HCT116 (cell line): ENCODE measurements at regions not wholly inside any gene's neighbourhood (a gene's known extent, or its start where the extent isn't known, plus 50 kb on each side); places are given as distances from the start of the nearest gene placed in this dataset.

ENCODE experiments used
- ATAC-seq: fragments of 200-7000 bp; cut with Tn5 transposase; 2 replicates; pipeline ENCODE4 v1.9.1; 2020; ENCODE audit warnings: mild to moderate bottlenecking, moderate library complexity
- BruUV-seq: library from RNA; stranded (reverse); fragments of 400-500 nt; replicated peaks from 2 replicates; lab custom pipeline; 2021; lab: Mats Ljungman, UMichigan
- CTCF ChIA-PET: fragments of 300-600 bp; sonication (Branson Sonifier 250); formaldehyde crosslinking; loops from one replicate; lab custom pipeline; 2021; ENCODE audit warnings: antibody characterized with exemption; lab: Charles Lee
- POLR2A ChIA-PET: fragments of 300-600, 350-600 bp; sonication (Branson Sonifier 250); formaldehyde crosslinking; loops from one replicate; lab custom pipeline; 2021; ENCODE audit warnings: antibody characterized with exemption; lab: Charles Lee
- RAD21 ChIA-PET, 2 experiments: fragments of 300-600 bp; sonication (Branson Sonifier 250); formaldehyde crosslinking; loops; one replicate each; lab custom pipeline; 2023; ENCODE audit warnings: low total read pairs in 2 of 2; ENCODE audit not compliant: uncharacterized antibody in 2 of 2, unreplicated experiment in 2 of 2, low non-redundant PET in 1 of 2; lab: Charles Lee
- DNase-seq: peaks from one replicate; pipeline ENCODE4 v3.0.0-alpha.2; 2010; ENCODE audit warnings: low read depth, low spot score
- H2AFZ ChIP-seq: fragments of 200-600 bp; shearing (Covaris generic), sonication (generic); 2 replicates; pipeline ENCODE4 v1.6.1; 2017; ENCODE audit warnings: low read depth, mixed run types, mixed read lengths, antibody characterized with exemption, low read length; ENCODE audit not compliant: poor library complexity, severe bottlenecking
- H3K27ac ChIP-seq: 2 replicates; pipeline ENCODE4 v1.5.1; 2012; ENCODE audit warnings: low read depth, low read length
- H3K27me3 ChIP-seq: fragments of 200-600 bp; sonication (generic); 2 replicates; pipeline ENCODE4 v1.6.1; 2016; ENCODE audit warnings: mixed run types, low read length, mixed read lengths; ENCODE audit not compliant: insufficient read depth
- H3K36me3 ChIP-seq, 2 experiments: fragments of 200-500 bp in 1 of 2; fragments of 200-600 bp in 1 of 2; sonication (Bioruptor generic) in 1 of 2; sonication (generic) in 1 of 2; 2 replicates each; pipeline versions ENCODE4 v1.5.1 to v1.6.1; 2014 to 2016; ENCODE audit warnings: low read length in 2 of 2, inconsistent platforms in 1 of 2, mixed read lengths in 1 of 2, mixed run types in 1 of 2; ENCODE audit not compliant: insufficient read depth in 2 of 2, control insufficient read depth in 1 of 2
- H3K4me1 ChIP-seq, 2 experiments: fragments of 200-600 bp in 1 of 2; sonication (generic) in 1 of 2; 2 replicates each; pipeline versions ENCODE4 v1.5.1 to v1.6.1; 2012 to 2017; ENCODE audit warnings: low read length in 2 of 2, inconsistent platforms in 1 of 2, mild to moderate bottlenecking in 1 of 2, mixed read lengths in 1 of 2, mixed run types in 1 of 2, moderate library complexity in 1 of 2; ENCODE audit not compliant: insufficient read depth in 2 of 2, control insufficient read depth in 1 of 2
- H3K4me2 ChIP-seq: fragments of 200-600 bp; sonication (generic); 2 replicates; pipeline ENCODE4 v1.6.1; 2017; ENCODE audit warnings: mixed run types, low read length, mixed read lengths
- H3K4me3 ChIP-seq, 2 experiments: fragments of 200-600 bp in 1 of 2; sonication (generic) in 1 of 2; replicated peaks in 1 of 2; 2 replicates each; pipeline ENCODE4 v1.5.1; 2011 to 2016; ENCODE audit warnings: low read length in 2 of 2, control low read depth in 1 of 2, low read depth in 1 of 2, mild to moderate bottlenecking in 1 of 2, mixed read lengths in 1 of 2, mixed run types in 1 of 2
- H3K79me2 ChIP-seq: fragments of 200-600 bp; sonication (generic); 2 replicates; pipeline ENCODE4 v1.6.1; 2017; ENCODE audit warnings: mild to moderate bottlenecking, mixed run types, low read length, moderate library complexity, mixed read lengths; ENCODE audit not compliant: insufficient read depth
- H3K9ac ChIP-seq: fragments of 200-600 bp; sonication (generic); 2 replicates; pipeline ENCODE4 v1.6.1; 2016; ENCODE audit warnings: low read length, mixed read lengths
- H3K9me2 ChIP-seq: fragments of 200-600 bp; sonication (generic), shearing (Covaris generic); 2 replicates; pipeline ENCODE4 v1.6.1; 2017; ENCODE audit warnings: mixed run types, mild to moderate bottlenecking, moderate library complexity; ENCODE audit not compliant: insufficient read depth
- H3K9me3 ChIP-seq, 2 experiments: fragments of 200-500 bp in 1 of 2; fragments of 200-600 bp in 1 of 2; sonication (Bioruptor generic) in 1 of 2; sonication (generic) in 1 of 2; 2 replicates each; pipeline ENCODE4 v1.6.1; 2014 to 2017; ENCODE audit warnings: low read length in 2 of 2, mixed read lengths in 2 of 2, inconsistent platforms in 1 of 2, low read depth in 1 of 2, mild to moderate bottlenecking in 1 of 2, mixed run types in 1 of 2, moderate library complexity in 1 of 2; ENCODE audit not compliant: control insufficient read depth in 1 of 2, insufficient read depth in 1 of 2
- H4K20me1 ChIP-seq: fragments of 200-600 bp; sonication (generic), shearing (Covaris generic); 2 replicates; pipeline ENCODE4 v1.6.1; 2017; ENCODE audit warnings: mixed run types, mild to moderate bottlenecking, moderate library complexity; ENCODE audit not compliant: insufficient read depth
- CBX3 ChIP-seq: IDR thresholded peaks from 2 replicates; pipeline ENCODE4 v1.6.1; 2012; ENCODE audit warnings: low read depth
- CEBPB ChIP-seq: IDR thresholded peaks from 2 replicates; pipeline ENCODE4 v1.6.1; 2012; ENCODE audit warnings: low read depth
- EGR1 ChIP-seq: IDR thresholded peaks from 2 replicates; pipeline ENCODE4 v1.6.1; 2012; ENCODE audit warnings: low read depth
- ELF1 ChIP-seq: IDR thresholded peaks from 2 replicates; pipeline ENCODE4 v1.6.1; 2012; ENCODE audit warnings: low read depth, borderline replicate concordance
- EZH2 ChIP-seq: fragments of 200-600 bp; sonication (generic); IDR thresholded peaks from 2 replicates; pipeline ENCODE4 v1.6.1; 2017; ENCODE audit warnings: antibody characterized with exemption, mixed run types
- JUND ChIP-seq: IDR thresholded peaks from 2 replicates; pipeline ENCODE4 v1.6.1; 2012
- POLR2A ChIP-seq: IDR thresholded peaks from 2 replicates; pipeline ENCODE4 v1.7.0; 2011; ENCODE audit warnings: borderline replicate concordance; ENCODE audit not compliant: insufficient read depth, insufficient read length; ENCODE audit errors: extremely low read depth
- POLR2AphosphoS5 ChIP-seq: IDR thresholded peaks from 2 replicates; pipeline ENCODE4 v1.6.1; 2011; ENCODE audit warnings: mild to moderate bottlenecking, low read depth, low read length, moderate library complexity
- RAD21 ChIP-seq: IDR thresholded peaks from 2 replicates; pipeline ENCODE4 v1.6.1; 2012; ENCODE audit warnings: low read depth, mild to moderate bottlenecking
- SP1 ChIP-seq: IDR thresholded peaks from 2 replicates; pipeline ENCODE4 v1.6.1; 2012; ENCODE audit warnings: low read depth
- TCF7L2 ChIP-seq: IDR thresholded peaks from 2 replicates; pipeline ENCODE4 v1.7.0; 2011; ENCODE audit warnings: borderline replicate concordance, inconsistent platforms; ENCODE audit not compliant: insufficient read depth, insufficient read length; ENCODE audit errors: extremely low read depth
- YY1 ChIP-seq: IDR thresholded peaks from 2 replicates; pipeline ENCODE4 v1.6.1; 2011; ENCODE audit warnings: low read length, low read depth, moderate library complexity, mild to moderate bottlenecking; ENCODE audit not compliant: insufficient replicate concordance; ENCODE audit errors: extremely low read depth
- ZFX ChIP-seq: fragments of 450-650 bp; IDR thresholded peaks from 2 replicates; pipeline ENCODE4 v1.6.1; 2017
- ZNF274 ChIP-seq: fragments of 200-500 bp; sonication (Bioruptor generic); IDR thresholded peaks from 2 replicates; pipeline ENCODE4 v1.6.1; 2014; ENCODE audit warnings: mild to moderate bottlenecking, low read depth, low read length, inconsistent platforms
- intact Hi-C: fragments of 100-400 bp; cut with micrococcal nuclease; formaldehyde crosslinking; loops from 2 replicates; pipeline ENCODE4 v1.10.0; 2022
- TF ChIP-seq, protein P1 (sequence below): IDR thresholded peaks from 2 replicates; pipeline ENCODE4 v1.6.1; 2012
- TF ChIP-seq, protein P2 (sequence below): IDR thresholded peaks from 2 replicates; pipeline ENCODE4 v1.6.1; 2012; ENCODE audit warnings: low read depth
- TF ChIP-seq, protein P3 (sequence below): IDR thresholded peaks from 2 replicates; pipeline ENCODE4 v1.6.1; 2012

GRCh38 chr4:1557221-1557597 lies 126.9 kb downstream of the FAM53A start:
- no peak overlapping the region for H3K4me2 ChIP-seq
- H4K20me1 ChIP-seq = no peaks in the 10 kb centered on the region
- H3K79me2 ChIP-seq = no peaks in the 10 kb centered on the region
- no peaks in the 10 kb centered on the region for H3K27me3 ChIP-seq
- H3K27ac ChIP-seq = no peak overlapping the region
- no peaks in the 10 kb centered on the region for H3K4me1 ChIP-seq
- TF ChIP-seq EZH2 (no peak), RAD21 (no peak), CEBPB (no peak), POLR2AphosphoS5 (no peak), ELF1 (no peak), YY1 (no peak), ZFX (no peak), TCF7L2 (no peak), POLR2A (no peak), CBX3 (no peak)
- TF ChIP-seq, protein P1, sequence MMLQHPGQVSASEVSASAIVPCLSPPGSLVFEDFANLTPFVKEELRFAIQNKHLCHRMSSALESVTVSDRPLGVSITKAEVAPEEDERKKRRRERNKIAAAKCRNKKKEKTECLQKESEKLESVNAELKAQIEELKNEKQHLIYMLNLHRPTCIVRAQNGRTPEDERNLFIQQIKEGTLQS = no peak
- no peaks in the 10 kb centered on the region for H3K9me2 ChIP-seq
- no TSS peak for BruUV-seq
- ATAC-seq (no peak), DNase-seq (no peak)
- no peak overlapping the region for H3K9ac ChIP-seq
- POLR2A ChIA-PET = no interaction called here
- H3K36me3 ChIP-seq = no peaks in the 10 kb centered on the region
- intact Hi-C loops = no loop called here
- RAD21 ChIA-PET = no interaction called here
- no peak overlapping the region for H3K4me3 ChIP-seq
- H3K9me3 ChIP-seq = no peaks in the 10 kb centered on the region
- H2AFZ ChIP-seq = no peak overlapping the region
- CTCF ChIA-PET = no interaction called here

DNA sequence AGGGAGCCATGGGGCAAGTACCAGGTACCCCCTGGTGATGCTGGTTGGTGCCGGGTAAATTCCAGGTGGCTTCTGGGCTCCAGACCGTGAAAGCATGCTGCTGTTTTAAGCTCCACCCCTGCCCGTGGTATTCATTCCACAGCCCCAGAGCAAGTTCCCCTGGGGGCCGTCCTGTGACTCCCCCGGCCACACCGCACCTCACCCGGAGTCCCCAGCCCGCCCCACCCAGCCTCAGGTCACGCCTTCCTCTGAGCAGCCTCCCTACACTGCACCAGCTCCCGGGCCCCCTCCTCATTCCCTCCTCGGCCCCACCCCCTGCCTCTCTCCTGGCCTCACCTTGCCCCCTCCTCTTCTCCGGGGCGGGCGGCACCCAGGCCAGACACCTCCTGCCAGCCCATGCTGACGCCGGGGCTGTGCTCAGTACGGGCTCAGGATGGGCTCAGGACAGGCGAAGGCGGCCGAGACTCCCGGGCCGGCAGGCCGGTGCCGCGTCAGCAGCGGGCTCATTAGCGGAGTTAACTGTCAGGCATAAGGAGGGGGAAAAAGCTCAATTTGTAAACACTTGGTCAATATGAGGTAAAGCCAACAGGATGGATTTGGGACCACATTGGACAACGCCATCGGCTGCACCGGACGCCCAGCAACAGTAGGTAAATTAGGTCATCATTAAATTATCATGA lies 127.4 kb downstream of the FAM53A start:
- CTCF ChIA-PET = no interaction called here
- TF ChIP-seq EGR1 = no peak
- no peak for TF ChIP-seq JUND
- TF ChIP-seq, protein P2, sequence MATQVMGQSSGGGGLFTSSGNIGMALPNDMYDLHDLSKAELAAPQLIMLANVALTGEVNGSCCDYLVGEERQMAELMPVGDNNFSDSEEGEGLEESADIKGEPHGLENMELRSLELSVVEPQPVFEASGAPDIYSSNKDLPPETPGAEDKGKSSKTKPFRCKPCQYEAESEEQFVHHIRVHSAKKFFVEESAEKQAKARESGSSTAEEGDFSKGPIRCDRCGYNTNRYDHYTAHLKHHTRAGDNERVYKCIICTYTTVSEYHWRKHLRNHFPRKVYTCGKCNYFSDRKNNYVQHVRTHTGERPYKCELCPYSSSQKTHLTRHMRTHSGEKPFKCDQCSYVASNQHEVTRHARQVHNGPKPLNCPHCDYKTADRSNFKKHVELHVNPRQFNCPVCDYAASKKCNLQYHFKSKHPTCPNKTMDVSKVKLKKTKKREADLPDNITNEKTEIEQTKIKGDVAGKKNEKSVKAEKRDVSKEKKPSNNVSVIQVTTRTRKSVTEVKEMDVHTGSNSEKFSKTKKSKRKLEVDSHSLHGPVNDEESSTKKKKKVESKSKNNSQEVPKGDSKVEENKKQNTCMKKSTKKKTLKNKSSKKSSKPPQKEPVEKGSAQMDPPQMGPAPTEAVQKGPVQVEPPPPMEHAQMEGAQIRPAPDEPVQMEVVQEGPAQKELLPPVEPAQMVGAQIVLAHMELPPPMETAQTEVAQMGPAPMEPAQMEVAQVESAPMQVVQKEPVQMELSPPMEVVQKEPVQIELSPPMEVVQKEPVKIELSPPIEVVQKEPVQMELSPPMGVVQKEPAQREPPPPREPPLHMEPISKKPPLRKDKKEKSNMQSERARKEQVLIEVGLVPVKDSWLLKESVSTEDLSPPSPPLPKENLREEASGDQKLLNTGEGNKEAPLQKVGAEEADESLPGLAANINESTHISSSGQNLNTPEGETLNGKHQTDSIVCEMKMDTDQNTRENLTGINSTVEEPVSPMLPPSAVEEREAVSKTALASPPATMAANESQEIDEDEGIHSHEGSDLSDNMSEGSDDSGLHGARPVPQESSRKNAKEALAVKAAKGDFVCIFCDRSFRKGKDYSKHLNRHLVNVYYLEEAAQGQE = no peak
- TF ChIP-seq RAD21 = no peak
- no peak for TF ChIP-seq EZH2
- TF ChIP-seq SP1 = no peak
- TF ChIP-seq, protein P3, sequence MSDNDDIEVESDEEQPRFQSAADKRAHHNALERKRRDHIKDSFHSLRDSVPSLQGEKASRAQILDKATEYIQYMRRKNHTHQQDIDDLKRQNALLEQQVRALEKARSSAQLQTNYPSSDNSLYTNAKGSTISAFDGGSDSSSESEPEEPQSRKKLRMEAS = no peak
- TF ChIP-seq ZNF274 = no peak

More for the DNA sequence above, 127.4 kb downstream of the FAM53A start:
- no peaks in the 10 kb centered on the region for H3K79me2 ChIP-seq
- H2AFZ ChIP-seq = no peak overlapping the region
- no peak overlapping the region for H3K27ac ChIP-seq
- no TSS peak for BruUV-seq
- ChIA-PET RAD21 (no interaction called here), POLR2A (no interaction called here)
- no peak overlapping the region for H3K9ac ChIP-seq
- no peaks in the 10 kb centered on the region for H3K4me1 ChIP-seq
- H3K27me3 ChIP-seq = no peaks in the 10 kb centered on the region
- ATAC-seq (no peak), DNase-seq (no peak)
- H3K36me3 ChIP-seq = no peaks in the 10 kb centered on the region
- no peaks in the 10 kb centered on the region for H3K9me2 ChIP-seq
- H4K20me1 ChIP-seq = no peaks in the 10 kb centered on the region
- H3K4me3 ChIP-seq = no peak overlapping the region
- intact Hi-C loops = no loop called here
- H3K4me2 ChIP-seq = no peak overlapping the region
- H3K9me3 ChIP-seq = no peaks in the 10 kb centered on the region
